VCaP (cell line): ENCODE measurements at regions not wholly inside any gene's neighbourhood (a gene's known extent, or its start where the extent isn't known, plus 50 kb on each side); places are given as distances from the start of the nearest gene placed in this dataset.

Experiments
- H3K27ac ChIP-seq: fragments of 450-650 bp; 2 replicates; pipeline ENCODE4 v1.5.1; 2017
- CTCF ChIP-seq: fragments of 450-650 bp; conservative IDR thresholded peaks from 2 replicates; pipeline ENCODE4 v1.5.1; 2017; ENCODE audit warnings: mild to moderate bottlenecking, moderate library complexity

GRCh38 chr11:109343242-109343641, 78.7 kb upstream of the C11orf87 start:
- H3K27ac ChIP-seq = no peak overlapping the region
- no peak for TF ChIP-seq CTCF

DNA sequence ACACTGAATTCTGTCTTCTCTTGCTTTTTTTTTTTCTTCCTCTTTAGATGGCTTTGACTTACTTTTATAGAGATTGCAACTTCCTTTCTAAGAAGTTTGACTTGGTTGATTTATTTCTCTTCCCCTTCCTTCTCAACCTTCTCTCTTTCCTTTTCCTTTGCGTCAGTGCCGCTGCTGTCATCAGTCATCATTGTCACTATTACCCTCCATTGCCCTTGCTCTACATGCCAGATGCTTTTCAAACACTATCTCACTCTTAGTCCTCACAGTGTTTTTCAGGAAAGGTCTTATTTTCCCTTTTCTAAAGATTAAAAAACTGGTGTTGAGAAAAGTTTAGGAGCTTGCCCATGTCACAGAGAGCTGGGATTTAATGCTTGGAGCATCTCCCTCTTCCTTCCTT, 74.7 kb upstream of the C11orf87 start:
- no peak for TF ChIP-seq CTCF

GRCh38 chr11:109349276-109350080, 72.5 kb upstream of the C11orf87 start:
- no peak overlapping the region for H3K27ac ChIP-seq
- no peak for TF ChIP-seq CTCF

More for the DNA sequence above, 74.7 kb upstream of the C11orf87 start:
- no peak overlapping the region for H3K27ac ChIP-seq

- no peak for TF ChIP-seq CTCF
- H3K27ac ChIP-seq = no peak overlapping the region
Observed at GRCh38 chr11:109350091-109350490, 71.9 kb upstream of the C11orf87 start.

DNA sequence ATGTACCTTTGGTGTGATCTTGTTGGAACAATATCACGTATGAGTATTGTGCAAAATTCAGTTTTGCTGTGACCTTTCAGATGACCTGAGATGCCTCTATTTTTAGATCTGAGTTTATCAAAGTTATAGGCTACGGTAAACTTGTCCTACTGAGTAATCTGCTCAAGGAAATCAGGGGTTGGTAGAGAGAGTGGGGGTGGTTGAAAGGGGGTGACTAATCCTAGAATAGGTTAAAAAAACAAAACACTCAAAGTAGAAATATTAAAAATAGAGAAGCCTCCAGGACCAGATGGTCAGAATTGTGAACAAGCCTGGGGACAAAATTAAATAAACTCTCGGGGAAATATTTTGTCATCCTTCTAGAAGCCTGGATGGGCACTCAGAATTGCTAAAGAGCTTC, 59.9 kb upstream of the C11orf87 start:
- no peak overlapping the region for H3K27ac ChIP-seq
- no peak for TF ChIP-seq CTCF

DNA sequence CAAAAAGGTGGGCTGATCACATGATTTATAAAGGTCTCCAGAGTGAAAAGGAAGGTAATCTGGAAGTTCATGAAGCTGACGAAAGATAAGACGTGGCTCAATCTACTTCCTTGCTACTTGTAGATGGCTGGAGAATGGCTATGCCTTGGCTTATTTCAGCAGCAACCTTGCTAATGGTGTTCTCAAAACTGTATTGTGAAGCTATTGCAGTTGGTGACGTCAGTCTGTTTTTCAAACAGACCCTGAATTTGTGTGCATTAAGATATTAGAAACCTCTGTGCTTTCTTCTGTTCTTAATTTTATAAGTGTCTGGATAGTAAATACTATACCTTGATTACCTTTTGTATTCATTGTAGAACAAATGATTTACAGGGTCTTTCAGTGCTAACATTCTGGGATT, 58.3 kb upstream of the C11orf87 start:
- TF ChIP-seq CTCF = no peak
- H3K27ac ChIP-seq = no peak overlapping the region

DNA sequence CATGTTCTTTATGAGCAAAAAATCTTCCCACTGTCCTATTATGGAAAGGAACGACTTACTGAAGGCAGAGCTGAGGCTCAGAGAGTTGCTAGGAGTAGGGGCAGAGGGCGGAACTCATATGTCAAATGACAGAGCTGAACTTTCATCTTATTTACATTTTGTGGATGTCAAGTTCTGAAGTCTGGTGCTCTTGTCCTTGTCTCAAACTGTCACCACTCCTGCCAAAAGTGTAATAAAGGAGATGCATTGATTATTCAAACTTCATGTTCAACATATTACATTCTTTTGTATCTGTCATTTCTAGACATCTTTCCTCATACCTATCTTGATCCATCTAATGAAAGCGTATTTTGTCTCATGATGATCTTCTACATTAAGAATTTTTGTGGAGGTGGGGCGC, 57.1 kb upstream of the C11orf87 start:
- no peak overlapping the region for H3K27ac ChIP-seq
- TF ChIP-seq CTCF = no peak
